ENCODE measurements at regions not wholly inside any gene's neighbourhood (a gene's known extent, or its start where the extent isn't known, plus 50 kb on each side); places are given as distances from the start of the nearest gene placed in this dataset.

GRCh38 chr4:124449881-124450280 lies 262.7 kb downstream of the ANKRD50 start:
- no peak for TF ChIP-seq EZH2 (IDR thresholded peaks at IDR 0.05; ENCODE audit: insufficient read depth, poor library complexity, severe bottlenecking)
- TF ChIP-seq EZH2phosphoT487 (IDR thresholded peaks at IDR 0.05; ENCODE audit: insufficient read depth, low read depth), result no peak
